ENCODE measurements at regions not wholly inside any gene's neighbourhood (a gene's known extent, or its start where the extent isn't known, plus 50 kb on each side); places are given as distances from the start of the nearest gene placed in this dataset.

GRCh38 chr2:238558456-238559099, 131.9 kb downstream of the ASB1 start:
- TF ChIP-seq CTCF (IDR thresholded peaks at IDR 0.05; ENCODE audit: insufficient read depth, low read length) (no peak), SPI1 (IDR thresholded peaks at IDR 0.05; ENCODE audit: borderline replicate concordance, low read depth) (no peak), REST (IDR thresholded peaks at IDR 0.05; ENCODE audit: insufficient replicate concordance, low read depth) (no peak), POLR2AphosphoS5 (IDR thresholded peaks at IDR 0.05; ENCODE audit: low read depth) (no peak)

Measured in HL-60 (cell line).